ENCODE measurements at regions not wholly inside any gene's neighbourhood (a gene's known extent, or its start where the extent isn't known, plus 50 kb on each side); places are given as distances from the start of the nearest gene placed in this dataset.

- DNase-seq: no peak
These were observed 82.0 kb upstream of the ESRRG start for GRCh38 chr1:216805233-216805632.

DNA sequence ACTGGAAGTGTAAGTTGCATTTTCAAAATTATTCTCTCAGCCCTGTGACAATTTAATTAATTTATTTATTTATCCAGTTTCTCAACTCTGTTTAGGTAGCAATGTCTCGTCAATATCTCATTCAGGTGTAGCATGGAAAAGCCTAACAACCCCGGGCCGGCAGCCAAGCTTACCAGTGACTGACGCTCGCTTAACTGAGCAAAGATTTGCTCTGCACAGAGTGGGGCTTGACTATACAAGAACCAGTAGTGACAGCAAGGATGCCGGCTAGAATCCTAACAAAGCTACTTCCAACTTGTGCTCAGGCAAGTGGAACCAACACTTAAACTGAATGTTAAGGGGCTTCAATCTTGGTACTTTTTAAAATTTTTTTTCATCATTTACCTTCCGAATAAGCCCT, 80.9 kb upstream of the ESRRG start:
- DNase-seq: no peak

DNA sequence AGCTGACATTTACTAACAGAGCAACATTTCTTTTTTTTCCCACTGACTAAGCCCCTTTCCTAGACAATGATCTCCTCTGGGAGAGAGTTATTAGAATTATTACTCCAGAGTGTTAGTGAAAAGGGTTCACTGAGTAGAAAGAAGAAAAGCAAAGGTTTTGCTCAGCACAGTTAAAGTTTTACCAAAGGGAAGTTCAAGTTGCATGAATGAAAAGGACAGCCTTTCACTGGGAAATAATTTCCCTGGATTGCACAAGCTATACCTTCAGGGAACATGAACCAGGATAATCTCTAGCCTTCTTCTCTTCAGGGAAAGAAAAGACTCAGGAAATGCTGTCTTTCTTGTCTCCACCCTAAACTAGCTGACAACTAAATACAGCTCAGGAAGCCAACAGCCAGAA, 71.4 kb upstream of the ESRRG start:
- DNase-seq: no peak

GRCh38 chr1:216793973-216794372, 70.7 kb upstream of the ESRRG start:
- no peak for DNase-seq

DNA sequence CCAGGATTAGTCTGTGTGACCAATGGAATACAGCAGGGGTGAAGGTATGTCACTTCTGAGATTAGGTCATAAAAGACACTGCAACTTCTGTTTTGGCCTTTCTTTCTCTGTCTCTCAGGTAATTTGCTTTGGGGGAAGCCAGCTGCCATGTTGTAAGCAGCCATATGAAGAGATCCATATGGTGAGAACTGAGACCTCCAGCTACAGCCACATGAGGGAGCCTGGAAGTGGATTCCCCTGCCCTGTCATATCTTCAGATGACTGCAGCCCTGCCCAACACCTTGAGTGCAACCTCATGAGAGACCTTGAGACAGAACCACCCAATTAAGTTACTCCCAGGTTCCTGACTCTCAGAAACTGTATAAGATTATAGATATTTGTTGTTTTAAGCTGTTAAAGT, 70.1 kb upstream of the ESRRG start:
- no peak for DNase-seq

DNA sequence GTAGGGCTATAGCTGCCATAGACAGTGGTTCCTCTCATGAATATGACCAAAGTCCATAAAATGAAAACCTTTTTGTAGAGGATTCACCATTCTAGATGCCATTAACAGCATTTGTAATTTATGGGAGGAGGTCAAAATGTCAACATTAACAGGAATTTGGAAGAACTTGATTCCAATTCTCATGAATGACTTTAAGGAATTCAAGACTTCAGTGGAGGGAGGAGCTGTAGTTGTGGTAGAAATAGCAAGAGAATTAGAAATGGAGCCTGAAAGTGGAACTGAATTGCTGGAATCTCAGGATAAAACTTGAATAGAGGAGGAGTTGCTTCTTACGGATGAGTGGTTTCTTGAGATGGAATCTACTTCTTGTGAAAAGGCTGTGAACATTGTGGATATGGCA, 65.4 kb upstream of the ESRRG start:
- no peak for DNase-seq

DNA sequence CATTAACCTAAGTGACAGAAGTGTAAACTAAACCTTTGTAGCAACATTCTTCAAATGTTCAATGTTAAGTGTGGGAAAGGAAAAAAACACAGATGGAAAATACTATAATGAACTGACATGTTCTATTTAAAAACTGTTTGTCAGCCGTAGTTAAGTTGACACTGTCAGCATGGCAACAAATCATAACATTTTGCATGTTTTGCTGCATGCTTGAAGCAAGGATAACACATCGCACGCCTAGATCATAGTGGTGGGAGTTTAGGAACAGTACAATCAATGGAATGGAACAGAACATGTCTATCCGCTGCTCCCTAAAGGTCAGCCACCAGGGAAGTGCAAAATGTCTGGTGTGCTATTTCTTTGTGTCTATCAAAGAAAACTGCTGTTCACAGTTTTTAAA, 62.5 kb upstream of the ESRRG start:
- no peak for DNase-seq

GRCh38 chr1:216785221-216785620, 62.0 kb upstream of the ESRRG start:
- no peak for DNase-seq

DNA sequence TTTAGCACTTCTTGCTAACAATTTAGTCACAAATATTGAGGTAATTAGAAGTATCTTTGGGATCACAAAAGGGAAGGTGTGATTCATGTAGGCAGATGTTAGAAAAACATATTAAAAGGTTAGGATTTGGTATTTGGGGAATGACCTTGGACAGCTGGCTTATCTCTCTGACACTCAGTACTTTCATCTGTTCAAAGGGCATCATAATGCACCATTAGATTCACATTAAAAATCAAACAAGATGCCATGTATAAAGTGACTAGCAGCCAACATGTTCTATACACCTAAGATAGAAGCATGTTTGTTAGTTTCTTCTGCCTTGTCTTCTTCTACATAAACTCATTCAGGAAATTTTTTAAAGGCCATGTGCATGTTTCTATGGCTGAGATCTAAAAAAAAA, 56.5 kb upstream of the ESRRG start:
- DNase-seq: no peak

GRCh38 chr1:216778737-216779136, 55.5 kb upstream of the ESRRG start:
- no peak for DNase-seq

- no peak for DNase-seq
These were observed 53.9 kb upstream of the ESRRG start for GRCh38 chr1:216777148-216777547.

Measured in NCI-H1417 treated with DMSO at 0.1 percent for 48 hours (cell line).